ENCODE measurements at regions not wholly inside any gene's neighbourhood (a gene's known extent, or its start where the extent isn't known, plus 50 kb on each side); places are given as distances from the start of the nearest gene placed in this dataset.

DNA sequence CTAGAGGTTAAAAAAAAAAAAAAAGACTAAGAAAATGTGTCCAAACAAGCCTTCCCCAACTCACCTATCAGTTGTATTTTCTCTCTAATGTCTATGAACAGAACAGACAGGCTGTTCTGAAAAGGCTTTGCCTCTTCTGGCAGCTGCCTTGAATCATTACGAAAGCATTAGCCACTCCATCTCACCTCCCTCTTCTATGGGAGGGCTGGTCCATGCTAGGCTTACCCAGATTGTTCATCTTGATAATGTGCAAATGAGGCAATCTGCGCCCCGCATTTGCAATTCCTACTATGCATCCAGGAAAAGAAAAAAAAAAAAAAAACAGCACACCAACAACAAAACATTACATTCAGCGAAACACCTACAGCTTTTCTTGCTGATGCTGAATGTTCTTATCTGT is 429.9 kb upstream of the USP9Y start:
- TF ChIP-seq POLR2A (IDR thresholded peaks at IDR 0.05; ENCODE audit: low read depth, low read length) (no peak), MYC (IDR thresholded peaks at IDR 0.05; ENCODE audit: low read depth, low read length) (no peak), EZH2 (IDR thresholded peaks at IDR 0.05; ENCODE audit: borderline replicate concordance, low read depth, low read length, severe bottlenecking) (no peak), GATA2 (IDR thresholded peaks at IDR 0.05; ENCODE audit: insufficient read depth, insufficient read length, low read depth, low read length) (no peak), POLR2AphosphoS5 (IDR thresholded peaks at IDR 0.05; ENCODE audit: insufficient read depth, low read depth, low read length) (no peak), FOS (IDR thresholded peaks at IDR 0.05; ENCODE audit: borderline replicate concordance, insufficient read depth, low read length) (no peak), JUN (IDR thresholded peaks at IDR 0.05; ENCODE audit: borderline replicate concordance, insufficient read depth, insufficient read length, low read depth) (no peak)
- TF ChIP-seq, protein P1, sequence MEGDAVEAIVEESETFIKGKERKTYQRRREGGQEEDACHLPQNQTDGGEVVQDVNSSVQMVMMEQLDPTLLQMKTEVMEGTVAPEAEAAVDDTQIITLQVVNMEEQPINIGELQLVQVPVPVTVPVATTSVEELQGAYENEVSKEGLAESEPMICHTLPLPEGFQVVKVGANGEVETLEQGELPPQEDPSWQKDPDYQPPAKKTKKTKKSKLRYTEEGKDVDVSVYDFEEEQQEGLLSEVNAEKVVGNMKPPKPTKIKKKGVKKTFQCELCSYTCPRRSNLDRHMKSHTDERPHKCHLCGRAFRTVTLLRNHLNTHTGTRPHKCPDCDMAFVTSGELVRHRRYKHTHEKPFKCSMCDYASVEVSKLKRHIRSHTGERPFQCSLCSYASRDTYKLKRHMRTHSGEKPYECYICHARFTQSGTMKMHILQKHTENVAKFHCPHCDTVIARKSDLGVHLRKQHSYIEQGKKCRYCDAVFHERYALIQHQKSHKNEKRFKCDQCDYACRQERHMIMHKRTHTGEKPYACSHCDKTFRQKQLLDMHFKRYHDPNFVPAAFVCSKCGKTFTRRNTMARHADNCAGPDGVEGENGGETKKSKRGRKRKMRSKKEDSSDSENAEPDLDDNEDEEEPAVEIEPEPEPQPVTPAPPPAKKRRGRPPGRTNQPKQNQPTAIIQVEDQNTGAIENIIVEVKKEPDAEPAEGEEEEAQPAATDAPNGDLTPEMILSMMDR (IDR thresholded peaks at IDR 0.05; ENCODE audit: extremely low read depth in 1 of 2, insufficient read depth in 1 of 2, low read depth in 1 of 2, low read length in 2 of 2), result no peak
- TF ChIP-seq, protein P2, sequence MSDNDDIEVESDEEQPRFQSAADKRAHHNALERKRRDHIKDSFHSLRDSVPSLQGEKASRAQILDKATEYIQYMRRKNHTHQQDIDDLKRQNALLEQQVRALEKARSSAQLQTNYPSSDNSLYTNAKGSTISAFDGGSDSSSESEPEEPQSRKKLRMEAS (IDR thresholded peaks at IDR 0.05; ENCODE audit: insufficient read depth, insufficient read length), result no peak

Measured in endothelial cell of umbilical vein (primary cell).